ENCODE measurements at regions not wholly inside any gene's neighbourhood (a gene's known extent, or its start where the extent isn't known, plus 50 kb on each side); places are given as distances from the start of the nearest gene placed in this dataset.
"Not testable (repeated sequence)": the region's sequence is repeated elsewhere in the genome, so short reads cannot be mapped to it uniquely, and the experiment has no call there.

- no peaks in the 10 kb centered on the region for H3K9me3 Mint-ChIP-seq (ENCODE audit: low read depth)
- no peaks in the 10 kb centered on the region for H3K36me3 Mint-ChIP-seq
- no peak overlapping the region for H3K4me3 Mint-ChIP-seq
- CTCF ChIA-PET: no interaction called here
- no peaks in the 10 kb centered on the region for H3K4me1 Mint-ChIP-seq
- no peak overlapping the region for H3K27ac Mint-ChIP-seq
- H3K27me3 Mint-ChIP-seq: peaks cover 6% of the 10 kb centered on the region
- ATAC-seq (no peak), DNase-seq (no peak)
Measured at GRCh38 chrX:135632353-135632752, 81.1 kb upstream of the CT45A1 start.

- Mint-ChIP-seq H3K4me1 (no peaks in the 10 kb centered on the region), H3K27me3 (no peaks in the 10 kb centered on the region), H3K9me3 (ENCODE audit: low read depth) (no peaks in the 10 kb centered on the region), H3K27ac (no peak overlapping the region), H3K36me3 (no peaks in the 10 kb centered on the region), H3K4me3 (no peak overlapping the region)
- CTCF ChIA-PET: no interaction called here
- ATAC-seq (no peak), DNase-seq (no peak)
Measured at GRCh38 chrX:135639066-135639780, 74.2 kb upstream of the CT45A1 start.

DNA sequence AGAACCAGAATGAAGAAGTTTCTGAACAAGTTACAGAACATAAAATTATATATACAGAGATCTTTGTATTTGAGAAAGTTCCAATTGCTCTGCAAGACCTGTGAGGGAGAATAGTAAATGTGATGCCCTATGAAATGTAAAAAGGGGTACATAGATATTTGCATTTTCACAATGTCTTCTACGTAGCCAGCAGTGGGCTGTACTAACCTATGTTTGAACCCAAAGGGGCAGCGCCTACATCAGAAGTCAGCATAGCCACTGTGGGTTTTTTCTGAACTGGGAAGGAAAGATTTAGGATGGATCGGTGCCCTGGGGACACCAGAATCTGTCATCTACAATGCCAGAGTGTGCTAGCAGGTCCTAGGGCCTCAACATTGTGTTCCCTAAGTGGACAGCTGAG, 69.5 kb upstream of the CT45A1 start:
- Mint-ChIP-seq H3K4me1 (no peaks in the 10 kb centered on the region), H3K4me3 (no peak overlapping the region), H3K27me3 (no peaks in the 10 kb centered on the region), H3K27ac (no peak overlapping the region), H3K36me3 (no peaks in the 10 kb centered on the region), H3K9me3 (ENCODE audit: low read depth) (no peaks in the 10 kb centered on the region)
- CTCF ChIA-PET: interaction anchor here (1.1 kb wide), 1 partner anchor 10 kb away, joined by 3 read pairs; no protein-coding TSS in a partner anchor
- DNase-seq: no peak
- ATAC-seq: no peak

- DNase-seq: no peak
- Mint-ChIP-seq H3K9me3 (ENCODE audit: low read depth) (no peaks in the 10 kb centered on the region), H3K27ac (no peak overlapping the region), H3K4me3 (no peak overlapping the region), H3K27me3 (no peaks in the 10 kb centered on the region), H3K4me1 (no peaks in the 10 kb centered on the region), H3K36me3 (no peaks in the 10 kb centered on the region)
- CTCF ChIA-PET: interaction anchor here (1.1 kb wide), 1 partner anchor 11 kb away, joined by 3 read pairs; no protein-coding TSS in a partner anchor
- no peak for ATAC-seq
Measured at GRCh38 chrX:135644624-135645023, 68.8 kb upstream of the CT45A1 start.

GRCh38 chrX:135649029-135649428, 64.4 kb upstream of the CT45A1 start:
- Mint-ChIP-seq H3K4me1 (peaks cover 5% of the 10 kb centered on the region), H3K36me3 (no peaks in the 10 kb centered on the region)

GRCh38 chrX:135649561-135649960, 63.9 kb upstream of the CT45A1 start:
- peaks cover 5% of the 10 kb centered on the region for H3K4me1 Mint-ChIP-seq
- no peak overlapping the region for H3K27ac Mint-ChIP-seq
- DNase-seq: no peak
- H3K36me3 Mint-ChIP-seq: no peaks in the 10 kb centered on the region
- no peaks in the 10 kb centered on the region for H3K27me3 Mint-ChIP-seq
- CTCF ChIA-PET: no interaction called here
- no peak overlapping the region for H3K4me3 Mint-ChIP-seq
- H3K9me3 Mint-ChIP-seq (ENCODE audit: low read depth): no peaks in the 10 kb centered on the region
- no peak for ATAC-seq

More at GRCh38 chrX:135649029-135649428, 64.4 kb upstream of the CT45A1 start:
- ATAC-seq (no peak), DNase-seq (no peak)
- CTCF ChIA-PET: no interaction called here
- H3K9me3 Mint-ChIP-seq (ENCODE audit: low read depth): no peaks in the 10 kb centered on the region
- no peak overlapping the region for H3K27ac Mint-ChIP-seq
- H3K4me3 Mint-ChIP-seq: no peak overlapping the region
- H3K27me3 Mint-ChIP-seq: no peaks in the 10 kb centered on the region

GRCh38 chrX:135651647-135652295, 61.7 kb upstream of the CT45A1 start:
- Mint-ChIP-seq H3K4me3 (no peak overlapping the region), H3K27me3 (no peaks in the 10 kb centered on the region), H3K9me3 (ENCODE audit: low read depth) (no peaks in the 10 kb centered on the region), H3K4me1 (peaks cover 5% of the 10 kb centered on the region), H3K36me3 (no peaks in the 10 kb centered on the region), H3K27ac (no peak overlapping the region)
- CTCF ChIA-PET: no interaction called here
- DNase-seq (no peak), ATAC-seq (no peak)

GRCh38 chrX:135652602-135653001, 60.8 kb upstream of the CT45A1 start:
- ATAC-seq (no peak), DNase-seq (no peak)
- H3K4me3 Mint-ChIP-seq: no peak overlapping the region
- no peaks in the 10 kb centered on the region for H3K36me3 Mint-ChIP-seq
- H3K27ac Mint-ChIP-seq: no peak overlapping the region
- H3K27me3 Mint-ChIP-seq: no peaks in the 10 kb centered on the region
- H3K4me1 Mint-ChIP-seq: peaks cover 5% of the 10 kb centered on the region
- H3K9me3 Mint-ChIP-seq (ENCODE audit: low read depth): no peaks in the 10 kb centered on the region
- CTCF ChIA-PET: no interaction called here

DNA sequence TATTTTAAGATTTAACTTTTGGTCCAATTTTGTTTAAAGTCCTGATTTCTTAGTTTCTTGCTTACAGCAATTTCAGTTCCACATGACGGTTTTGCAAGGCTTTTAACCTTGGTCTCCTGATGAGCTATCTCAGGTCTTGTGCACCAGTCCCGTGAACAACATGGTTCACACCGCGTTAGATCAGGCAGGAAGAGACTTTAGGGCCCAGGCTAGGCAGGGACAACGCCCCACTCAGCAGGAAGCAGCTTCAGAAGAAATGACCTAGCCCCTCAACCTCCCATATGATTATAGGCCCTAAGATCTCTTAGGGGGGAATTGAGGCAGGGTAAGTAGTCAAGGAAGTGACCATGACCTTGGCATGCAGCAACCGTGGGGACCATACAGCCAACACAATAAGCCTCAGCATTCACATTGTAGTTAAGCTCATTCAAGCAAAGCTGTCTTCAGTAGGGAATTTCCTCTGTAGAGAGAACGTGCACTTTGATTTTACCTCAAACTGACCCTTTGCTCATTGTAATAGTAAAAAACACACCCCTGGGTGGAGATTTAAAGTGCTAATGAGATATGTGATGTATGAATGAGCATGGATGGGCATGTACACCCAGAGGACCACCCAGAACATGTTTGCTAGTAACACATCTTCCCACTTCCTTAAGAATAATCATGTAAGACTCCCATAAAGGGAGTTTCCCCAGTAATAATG, 55.3 kb upstream of the CT45A1 start:
- H3K27me3 Mint-ChIP-seq; ATAC-seq; CTCF ChIA-PET; H3K4me3 Mint-ChIP-seq; H3K4me1 Mint-ChIP-seq; DNase-seq; H3K9me3 Mint-ChIP-seq (ENCODE audit: low read depth); H3K27ac Mint-ChIP-seq; H3K36me3 Mint-ChIP-seq: not testable (repeated sequence)
